H1 (cell line): ENCODE measurements at regions not wholly inside any gene's neighbourhood (a gene's known extent, or its start where the extent isn't known, plus 50 kb on each side); places are given as distances from the start of the nearest gene placed in this dataset.

ENCODE experiments used
- CTCF ChIA-PET: fragments of 300-600 bp; sonication (Branson Sonifier 250); formaldehyde crosslinking; loops from one replicate; lab custom pipeline; 2021; ENCODE audit not compliant: partially characterized antibody; lab: Charles Lee
- POLR2A ChIA-PET: fragments of 300-600 bp; sonication (Branson Sonifier 250); formaldehyde crosslinking; loops from one replicate; lab custom pipeline; 2021; ENCODE audit warnings: inconsistent platforms; ENCODE audit not compliant: partially characterized antibody; lab: Charles Lee
- DNase-seq, 2 experiments: peaks; one replicate each; pipeline versions ENCODE4 v3.0.0 to v3.0.0-alpha.2; 2010 to 2022; ENCODE audit warnings: low spot score in 2 of 2, low read depth in 1 of 2, mixed read lengths in 1 of 2
- FAIRE-seq: peaks from 2 replicates; lab custom pipeline; 2011; peaks lifted over from hg19 to GRCh38; lab: Jason Lieb, UNC
- H2AFZ ChIP-seq: 2 replicates; pipeline ENCODE4 v1.8.1; 2012; ENCODE audit warnings: low read length, inconsistent platforms
- H2AK5ac ChIP-seq: 2 replicates; pipeline ENCODE4 v1.6.1; 2013; ENCODE audit warnings: low read depth, low read length
- H2BK120ac ChIP-seq: replicated peaks from 2 replicates; pipeline ENCODE3; 2013; ENCODE audit warnings: low read depth, low read length, inconsistent platforms
- H2BK12ac ChIP-seq: 2 replicates; pipeline ENCODE4 v1.6.1; 2013; ENCODE audit warnings: low read depth, low read length
- H2BK15ac ChIP-seq: 2 replicates; pipeline ENCODE4 v1.6.1; 2013; ENCODE audit warnings: low read length
- H2BK20ac ChIP-seq: 2 replicates; pipeline ENCODE4 v1.6.1; 2013; ENCODE audit warnings: low read length
- H2BK5ac ChIP-seq: 2 replicates; pipeline ENCODE4 v1.6.1; 2013; ENCODE audit warnings: low read depth, low read length
- H3K14ac ChIP-seq: 2 replicates; pipeline ENCODE4 v1.6.1; 2013; ENCODE audit warnings: inconsistent platforms; ENCODE audit not compliant: insufficient read length
- H3K18ac ChIP-seq: 2 replicates; pipeline ENCODE4 v1.6.1; 2013; ENCODE audit warnings: low read length; ENCODE audit errors: extremely low read depth
- H3K23ac ChIP-seq: 2 replicates; pipeline ENCODE4 v1.6.1; 2013; ENCODE audit warnings: inconsistent platforms; ENCODE audit not compliant: insufficient read length
- H3K23me2 ChIP-seq: 2 replicates; pipeline ENCODE4 v1.6.1; 2013; ENCODE audit warnings: low read depth, low read length
- H3K27ac ChIP-seq: 2 replicates; pipeline ENCODE4 v1.6.1; 2011; ENCODE audit warnings: low read depth, low read length, inconsistent platforms
- H3K27me3 ChIP-seq, 4 experiments: replicated peaks in 1 of 4; 1 replicate in 1 of 4; 2 replicates in 3 of 4; pipeline versions ENCODE4 v1.6.1 to v1.8.1; 2011 to 2013; ENCODE audit warnings: low read length in 3 of 4, mild to moderate bottlenecking in 3 of 4, inconsistent platforms in 2 of 4, mixed read lengths in 2 of 4, moderate library complexity in 1 of 4; ENCODE audit not compliant: control insufficient read depth in 3 of 4, insufficient read depth in 3 of 4; ENCODE audit errors: extremely low read depth in 1 of 4
- H3K36me3 ChIP-seq, 4 experiments: 2 replicates each; pipeline versions ENCODE4 v1.6.1 to v1.8.1; 2011 to 2013; ENCODE audit warnings: mild to moderate bottlenecking in 4 of 4, low read length in 3 of 4, moderate library complexity in 2 of 4, control low read depth in 1 of 4, inconsistent platforms in 1 of 4; ENCODE audit not compliant: insufficient read depth in 4 of 4, control insufficient read depth in 2 of 4
- H3K4ac ChIP-seq: replicated peaks from 2 replicates; pipeline ENCODE3; 2013; ENCODE audit warnings: low read length, low read depth, mixed read lengths, inconsistent platforms; ENCODE audit not compliant: insufficient read length
- H3K4me1 ChIP-seq, 4 experiments: replicated peaks in 1 of 4; 1 replicate in 1 of 4; 2 replicates in 3 of 4; pipeline versions ENCODE4 v1.6.1 to v1.8.1; 2011 to 2013; ENCODE audit warnings: low read length in 3 of 4, inconsistent platforms in 2 of 4, mixed read lengths in 1 of 4; ENCODE audit not compliant: insufficient read depth in 4 of 4, control insufficient read depth in 3 of 4
- H3K4me2 ChIP-seq, 2 experiments: 2 replicates each; pipeline versions ENCODE4 v1.6.1 to v1.8.1; 2011 to 2013; ENCODE audit warnings: low read depth in 2 of 2, low read length in 2 of 2, control low read depth in 1 of 2, inconsistent platforms in 1 of 2, mild to moderate bottlenecking in 1 of 2; ENCODE audit not compliant: insufficient read depth in 1 of 2
- H3K4me3 ChIP-seq, 4 experiments: fragments of 200-600, 300-600 bp in 1 of 4; sonication (generic), shearing (Covaris generic), sonication (Bioruptor Twin) in 1 of 4; 2 replicates each; pipeline versions ENCODE4 v1.5.1 to v1.8.1; 2011 to 2016; ENCODE audit warnings: low read length in 4 of 4, low read depth in 3 of 4, control low read depth in 2 of 4, inconsistent platforms in 2 of 4, mild to moderate bottlenecking in 2 of 4, mixed read lengths in 1 of 4, moderate library complexity in 1 of 4; ENCODE audit not compliant: insufficient read depth in 2 of 4; ENCODE audit errors: extremely low read depth in 1 of 4
- H3K56ac ChIP-seq: replicated peaks from 2 replicates; pipeline ENCODE3; 2013; ENCODE audit warnings: low read depth, mild to moderate bottlenecking, mixed read lengths, low read length, inconsistent platforms; ENCODE audit not compliant: insufficient read length
- H3K79me1 ChIP-seq: 2 replicates; pipeline ENCODE4 v1.6.1; 2013; ENCODE audit warnings: low read depth, low read length, control low read depth
- H3K79me2 ChIP-seq, 2 experiments: 2 replicates each; pipeline versions ENCODE4 v1.6.1 to v1.8.1; 2012 to 2013; ENCODE audit warnings: low read length in 2 of 2, mild to moderate bottlenecking in 2 of 2, inconsistent platforms in 1 of 2; ENCODE audit not compliant: insufficient read depth in 2 of 2, control insufficient read depth in 1 of 2
- H3K9ac ChIP-seq, 4 experiments: replicated peaks in 1 of 4; 1 replicate in 1 of 4; 2 replicates in 3 of 4; pipeline versions ENCODE4 v1.6.1 to v1.8.1; 2011 to 2013; ENCODE audit warnings: low read depth in 3 of 4, low read length in 3 of 4, control low read depth in 2 of 4, mild to moderate bottlenecking in 2 of 4, moderate library complexity in 2 of 4, inconsistent platforms in 1 of 4; ENCODE audit errors: extremely low read depth in 1 of 4
- H3K9me3 ChIP-seq, 2 experiments: 2 replicates each; pipeline versions ENCODE4 v1.6.1 to v1.8.1; 2012 to 2013; ENCODE audit warnings: mild to moderate bottlenecking in 2 of 2, moderate library complexity in 2 of 2, control low read depth in 1 of 2, inconsistent platforms in 1 of 2, low read depth in 1 of 2, low read length in 1 of 2, mixed read lengths in 1 of 2; ENCODE audit not compliant: insufficient read depth in 2 of 2
- H4K20me1 ChIP-seq, 2 experiments: replicated peaks in 1 of 2; 2 replicates each; pipeline versions ENCODE3 to v1.8.1; 2011 to 2013; ENCODE audit warnings: inconsistent platforms in 2 of 2, low read length in 2 of 2, mild to moderate bottlenecking in 1 of 2; ENCODE audit not compliant: insufficient read depth in 2 of 2, control insufficient read depth in 1 of 2
- H4K5ac ChIP-seq: 2 replicates; pipeline ENCODE4 v1.6.1; 2013; ENCODE audit warnings: low read length, low read depth, mixed read lengths, inconsistent platforms; ENCODE audit not compliant: insufficient read length
- H4K8ac ChIP-seq: 2 replicates; pipeline ENCODE4 v1.8.0; 2013; ENCODE audit warnings: mild to moderate bottlenecking, moderate library complexity, low read length, inconsistent platforms; ENCODE audit not compliant: insufficient read depth; ENCODE audit errors: extremely low read depth
- H4K91ac ChIP-seq: replicated peaks from 2 replicates; pipeline ENCODE3; 2013; ENCODE audit warnings: low read length, mixed read lengths, inconsistent platforms; ENCODE audit not compliant: insufficient read length
- ASH2L ChIP-seq: fragments of 200-600, 300-600 bp; sonication (generic); IDR thresholded peaks from one replicate; pipeline ENCODE4 v1.7.1; 2017; ENCODE audit warnings: low read length
- CREB1 ChIP-seq: IDR thresholded peaks from 2 replicates; pipeline ENCODE4 v1.6.1; 2012; ENCODE audit warnings: inconsistent platforms
- EZH2 ChIP-seq: fragments of 200-600 bp; sonication (generic); IDR thresholded peaks from 2 replicates; pipeline ENCODE4 v1.7.1; 2012; ENCODE audit warnings: low read depth, mild to moderate bottlenecking, moderate library complexity, low read length, inconsistent platforms; ENCODE audit not compliant: severe bottlenecking
- KDM5A ChIP-seq: fragments of 200-600 bp; IDR thresholded peaks from 2 replicates; pipeline ENCODE4 v1.7.1; 2012; ENCODE audit warnings: mild to moderate bottlenecking, low read length, inconsistent platforms, mixed read lengths
- NRF1 ChIP-seq: IDR thresholded peaks from 2 replicates; pipeline ENCODE4 v1.6.1; 2011; ENCODE audit warnings: mild to moderate bottlenecking, low read depth, low read length, improper control_type of control experiment
- PHF8 ChIP-seq: fragments of 200-600 bp; sonication (generic); conservative IDR thresholded peaks from 2 replicates; pipeline ENCODE4 v1.7.1; 2012; ENCODE audit warnings: low read depth, mild to moderate bottlenecking, inconsistent platforms, low read length, moderate library complexity
- SIRT6 ChIP-seq: IDR thresholded peaks from one replicate; pipeline ENCODE4 v1.7.1; 2012; ENCODE audit warnings: low read length, inconsistent platforms
- SP1 ChIP-seq: IDR thresholded peaks from 2 replicates; pipeline ENCODE4 v1.6.1; 2011; ENCODE audit warnings: low read depth, low read length
- SUZ12 ChIP-seq: fragments of 200-600 bp; sonication (generic); IDR thresholded peaks from 2 replicates; pipeline ENCODE4 v1.6.1; 2012; ENCODE audit warnings: mild to moderate bottlenecking, inconsistent platforms, low read length, moderate library complexity, mixed read lengths
- TCF12 ChIP-seq: IDR thresholded peaks from 2 replicates; pipeline ENCODE4 v1.6.1; 2011; ENCODE audit warnings: low read depth, mild to moderate bottlenecking, low read length
- WGBS, 2 experiments: shearing (Covaris generic) in 1 of 2; methylation state at CpG; one replicate each; pipeline versions ENCODE4 v1.1.6 to v1.1.7; 2013 to 2015; ENCODE audit warnings: low lambda C conversion rate in 2 of 2, mixed read lengths in 2 of 2, inconsistent platforms in 1 of 2, low coverage in 1 of 2, missing lambda C conversion rate in 1 of 2; ENCODE audit not compliant: insufficient replicate concordance in 2 of 2, insufficient coverage in 1 of 2, insufficient read length in 1 of 2; ENCODE audit errors: extremely low coverage in 1 of 2, missing lambda C conversion rate in 1 of 2; 5-methylcytosine and 5-hydroxymethylcytosine counted together
- TF ChIP-seq, protein P1 (sequence below): IDR thresholded peaks from 2 replicates; pipeline ENCODE4 v1.6.1; 2012; ENCODE audit warnings: low read length, inconsistent platforms

DNA sequence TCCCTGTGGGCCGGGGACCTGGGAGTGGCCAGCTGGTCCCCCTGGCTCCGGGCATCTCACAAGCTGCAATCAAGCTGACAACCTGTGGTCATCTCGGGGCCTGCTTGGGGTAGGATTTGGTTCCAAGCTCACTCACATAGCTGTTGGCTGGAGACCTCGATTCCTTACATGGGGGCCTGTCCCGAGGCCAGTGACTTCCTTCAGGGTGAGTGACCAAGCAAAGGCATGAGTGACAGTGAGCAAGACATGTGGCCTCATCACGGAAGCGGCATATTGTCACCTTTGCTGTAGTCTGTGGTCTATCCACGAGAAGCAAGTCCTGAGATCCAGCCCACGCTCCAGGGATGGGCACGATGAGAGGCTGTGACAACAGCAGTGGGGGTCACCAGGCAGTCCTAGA, 131.4 kb upstream of the ID2 start:
- Histone ChIP-seq H2AK5ac (no peak overlapping the region), H3K27me3 (no peaks in the 10 kb centered on the region), H3K18ac (no peak overlapping the region), H3K4me3 (no peak overlapping the region), H4K20me1 (no peaks in the 10 kb centered on the region), H3K27ac (no peak overlapping the region), H3K23ac (no peak overlapping the region), H3K36me3 (no peaks in the 10 kb centered on the region), H3K56ac (no peak overlapping the region), H3K79me1 (no peaks in the 10 kb centered on the region; the same call in 1 of the 2 replicates), H2AFZ (no peak overlapping the region), H3K4ac (no peak overlapping the region), H2BK120ac (no peak overlapping the region), H2BK5ac (no peak overlapping the region), H3K14ac (no peak overlapping the region), H4K5ac (no peak overlapping the region), H2BK20ac (no peak overlapping the region), H2BK12ac (no peak overlapping the region), H3K4me2 (no peak overlapping the region), H4K8ac (no peak overlapping the region), H3K4me1 (no peaks in the 10 kb centered on the region), H3K23me2 (no peaks in the 10 kb centered on the region), H3K79me2 (no peaks in the 10 kb centered on the region), H3K9me3 (no peaks in the 10 kb centered on the region), H2BK15ac (no peak overlapping the region), H3K9ac (no peak overlapping the region), H4K91ac (no peak overlapping the region)
- 82% methylated on average over 10 of the region's 10 CpGs; no CpG with 5 or more reads in 1 of the 2 experiments for WGBS, 2 experiments
- TF ChIP-seq NRF1: no peak
- no peak for TF ChIP-seq SUZ12
- TF ChIP-seq KDM5A: no peak
- TF ChIP-seq, protein P1, sequence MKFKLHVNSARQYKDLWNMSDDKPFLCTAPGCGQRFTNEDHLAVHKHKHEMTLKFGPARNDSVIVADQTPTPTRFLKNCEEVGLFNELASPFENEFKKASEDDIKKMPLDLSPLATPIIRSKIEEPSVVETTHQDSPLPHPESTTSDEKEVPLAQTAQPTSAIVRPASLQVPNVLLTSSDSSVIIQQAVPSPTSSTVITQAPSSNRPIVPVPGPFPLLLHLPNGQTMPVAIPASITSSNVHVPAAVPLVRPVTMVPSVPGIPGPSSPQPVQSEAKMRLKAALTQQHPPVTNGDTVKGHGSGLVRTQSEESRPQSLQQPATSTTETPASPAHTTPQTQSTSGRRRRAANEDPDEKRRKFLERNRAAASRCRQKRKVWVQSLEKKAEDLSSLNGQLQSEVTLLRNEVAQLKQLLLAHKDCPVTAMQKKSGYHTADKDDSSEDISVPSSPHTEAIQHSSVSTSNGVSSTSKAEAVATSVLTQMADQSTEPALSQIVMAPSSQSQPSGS: no peak
- TF ChIP-seq TCF12: no peak
- no peak for TF ChIP-seq SP1
- TF ChIP-seq SIRT6: no peak
- no peak for TF ChIP-seq CREB1
- TF ChIP-seq EZH2: no peak
- TF ChIP-seq PHF8: no peak
- no peak for TF ChIP-seq ASH2L
- ChIA-PET CTCF (interaction anchor here (1.5 kb wide), 1 partner anchor 16 kb away, joined by 4 read pairs; no protein-coding TSS in a partner anchor), POLR2A (no interaction called here)
- FAIRE-seq (no peak), DNase-seq (no peak)
